ENCODE measurements at regions not wholly inside any gene's neighbourhood (a gene's known extent, or its start where the extent isn't known, plus 50 kb on each side); places are given as distances from the start of the nearest gene placed in this dataset.

- intact Hi-C loops (cut with DNase I) = no loop called here
- ATAC-seq = no peak
- Histone ChIP-seq H3K4me3 (no peak overlapping the region), H3K27me3 (no peaks in the 10 kb centered on the region), H3K27ac (no peak overlapping the region), H3K9me3 (peaks cover 0 to 8% (median 0%) of the 10 kb centered on the region in 11 donors), H3K4me1 (peaks cover 0 to 11% (median 0%) of the 10 kb centered on the region in 9 donors), H3K36me3 (no peaks in the 10 kb centered on the region)
- 89 to 90% methylated on average over 9 of the region's 9 CpGs for WGBS, 2 donors
- no peak for DNase-seq
- TF ChIP-seq CTCF (IDR thresholded peaks at IDR 0.05) = no peak
These were observed 411.3 kb upstream of the RUNX1 start for GRCh38 chr21:35460441-35460840.

- no peak overlapping the region for H3K27ac ChIP-seq
- ATAC-seq = no peak
- H3K9me3 ChIP-seq = no peaks in the 10 kb centered on the region
- intact Hi-C loops (cut with DNase I) = no loop called here
- no peak for DNase-seq
- WGBS, 2 donors = 78 to 79% methylated on average over 5 of the region's 5 CpGs
- peaks cover 0 to 10% (median 0%) of the 10 kb centered on the region in 9 donors for H3K4me1 ChIP-seq
- no peak for TF ChIP-seq CTCF (IDR thresholded peaks at IDR 0.05)
- H3K4me3 ChIP-seq = no peak overlapping the region
- no peaks in the 10 kb centered on the region for H3K36me3 ChIP-seq
- no peaks in the 10 kb centered on the region for H3K27me3 ChIP-seq
These were observed 409.3 kb upstream of the RUNX1 start for GRCh38 chr21:35458405-35458804.

- TF ChIP-seq CTCF (IDR thresholded peaks at IDR 0.05) = no peak
- no peaks in the 10 kb centered on the region for H3K9me3 ChIP-seq
- ATAC-seq (no peak), DNase-seq (no peak)
- peaks cover 0 to 10% (median 0%) of the 10 kb centered on the region in 9 donors for H3K4me1 ChIP-seq
- H3K27me3 ChIP-seq = no peaks in the 10 kb centered on the region
- intact Hi-C loops (cut with DNase I) = no loop called here
- 77 to 82% methylated on average over 8 of the region's 8 CpGs for WGBS, 2 donors
- no peaks in the 10 kb centered on the region for H3K36me3 ChIP-seq
- H3K4me3 ChIP-seq = no peak overlapping the region
- no peak overlapping the region for H3K27ac ChIP-seq
These were observed 408.1 kb upstream of the RUNX1 start for GRCh38 chr21:35457097-35457804.

GRCh38 chr21:35451276-35451675 is 402.2 kb upstream of the RUNX1 start:
- Histone ChIP-seq H3K36me3 (no peaks in the 10 kb centered on the region), H3K4me3 (no peak overlapping the region), H3K27me3 (no peaks in the 10 kb centered on the region), H3K4me1 (peaks cover 0 to 8% (median 0%) of the 10 kb centered on the region in 9 donors), H3K27ac (no peak overlapping the region), H3K9me3 (peaks cover 0 to 5% (median 0%) of the 10 kb centered on the region in 11 donors)
- no peak for TF ChIP-seq CTCF (IDR thresholded peaks at IDR 0.05)
- no peak for DNase-seq
- intact Hi-C loops (cut with DNase I) = no loop called here
- no peak for ATAC-seq
- WGBS, 2 donors = 78 to 92% methylated on average over 1 of the region's 1 CpG

All from heart right ventricle (tissue), 16 donors.